ENCODE measurements at regions not wholly inside any gene's neighbourhood (a gene's known extent, or its start where the extent isn't known, plus 50 kb on each side); places are given as distances from the start of the nearest gene placed in this dataset.

GRCh38 chr5:167673942-167674341 lies 617.5 kb upstream of the WWC1 start:
- no peak for DNase-seq (ENCODE audit: low read depth in 2 of 2)

GRCh38 chr5:167678481-167678880 lies 613.0 kb upstream of the WWC1 start:
- DNase-seq (ENCODE audit: low read depth in 2 of 2) = no peak

GRCh38 chr5:167684251-167684650 lies 607.2 kb upstream of the WWC1 start:
- no peak for DNase-seq (ENCODE audit: low read depth in 2 of 2)

GRCh38 chr5:167688341-167689130 lies 602.9 kb upstream of the WWC1 start:
- no peak for DNase-seq (ENCODE audit: low read depth in 2 of 2)

- DNase-seq (ENCODE audit: low read depth in 2 of 2) = no peak
These were observed 596.9 kb upstream of the WWC1 start for GRCh38 chr5:167694325-167695147.

GRCh38 chr5:167696558-167697314 lies 594.7 kb upstream of the WWC1 start:
- DNase-seq (ENCODE audit: low read depth in 2 of 2) = no peak

GRCh38 chr5:167699432-167699831 lies 592.0 kb upstream of the WWC1 start:
- DNase-seq (ENCODE audit: low read depth in 2 of 2) = no peak

- no peak for DNase-seq (ENCODE audit: low read depth in 2 of 2)
These were observed 590.4 kb upstream of the WWC1 start for GRCh38 chr5:167701051-167701450.

- no peak for DNase-seq (ENCODE audit: low read depth in 2 of 2)
These were observed 589.4 kb upstream of the WWC1 start for GRCh38 chr5:167702014-167702413.

- no peak for DNase-seq (ENCODE audit: low read depth in 2 of 2)
These were observed 583.0 kb upstream of the WWC1 start for GRCh38 chr5:167708449-167708848.

GRCh38 chr5:167709625-167710024 lies 581.8 kb upstream of the WWC1 start:
- DNase-seq (ENCODE audit: low read depth in 2 of 2) = no peak

GRCh38 chr5:167710444-167711073 lies 580.9 kb upstream of the WWC1 start:
- no peak for DNase-seq (ENCODE audit: low read depth in 2 of 2)

- no peak for DNase-seq (ENCODE audit: low read depth in 2 of 2)
These were observed 578.4 kb upstream of the WWC1 start for GRCh38 chr5:167712986-167713585.

GRCh38 chr5:167713896-167714295 lies 577.5 kb upstream of the WWC1 start:
- no peak for DNase-seq (ENCODE audit: low read depth in 2 of 2)

- DNase-seq (ENCODE audit: low read depth in 2 of 2) = no peak
These were observed 575.2 kb upstream of the WWC1 start for GRCh38 chr5:167716126-167716775.

GRCh38 chr5:167720259-167720658 lies 571.2 kb upstream of the WWC1 start:
- DNase-seq (ENCODE audit: low read depth in 2 of 2) = no peak

GRCh38 chr5:167720676-167721260 lies 570.7 kb upstream of the WWC1 start:
- DNase-seq (ENCODE audit: low read depth in 2 of 2) = no peak

- DNase-seq (ENCODE audit: low read depth in 2 of 2) = no peak
These were observed 569.5 kb upstream of the WWC1 start for GRCh38 chr5:167721926-167722440.

- DNase-seq (ENCODE audit: low read depth in 2 of 2) = peak in 1 of 2 donors; percentile 20
These were observed 568.1 kb upstream of the WWC1 start for GRCh38 chr5:167723254-167723871.

GRCh38 chr5:167725264-167725663 lies 566.2 kb upstream of the WWC1 start:
- no peak for DNase-seq (ENCODE audit: low read depth in 2 of 2)
